ENCODE measurements at regions not wholly inside any gene's neighbourhood (a gene's known extent, or its start where the extent isn't known, plus 50 kb on each side); places are given as distances from the start of the nearest gene placed in this dataset.

- no peak overlapping the region for H3K9ac ChIP-seq (ENCODE audit: extremely low read depth, insufficient read length, low read length)
- no peak overlapping the region for H3K23ac ChIP-seq (ENCODE audit: insufficient read length, low read depth, low read length)
- H2AK5ac ChIP-seq (ENCODE audit: insufficient read length, low read length), result no peak overlapping the region
- H4K20me1 ChIP-seq (ENCODE audit: control insufficient read depth, insufficient read depth, insufficient read length), result no peaks in the 10 kb centered on the region
- H3T11ph ChIP-seq (ENCODE audit: low read length), result no peak overlapping the region
- H3K9me3 ChIP-seq (ENCODE audit: control insufficient read depth, low read depth, low read length), result no peaks in the 10 kb centered on the region
- no peak overlapping the region for H4K5ac ChIP-seq (ENCODE audit: insufficient read length, low read depth, low read length)
- no peak overlapping the region for H3K14ac ChIP-seq (ENCODE audit: insufficient read depth, low read length)
- H3K4ac ChIP-seq (ENCODE audit: low read depth, low read length), result no peak overlapping the region
- no peak overlapping the region for H3K27ac ChIP-seq (ENCODE audit: insufficient read length, low read depth, low read length)
- H3K23me2 ChIP-seq (ENCODE audit: insufficient read length, low read depth, low read length, poor library complexity, severe bottlenecking), result no peaks in the 10 kb centered on the region
- no peak overlapping the region for H3K56ac ChIP-seq (ENCODE audit: insufficient read length, low read depth, low read length)
- H3K4me1 ChIP-seq (ENCODE audit: insufficient read depth, low read length), result no peaks in the 10 kb centered on the region; the same call in 1 of the 2 replicates
- TF ChIP-seq, protein P1, sequence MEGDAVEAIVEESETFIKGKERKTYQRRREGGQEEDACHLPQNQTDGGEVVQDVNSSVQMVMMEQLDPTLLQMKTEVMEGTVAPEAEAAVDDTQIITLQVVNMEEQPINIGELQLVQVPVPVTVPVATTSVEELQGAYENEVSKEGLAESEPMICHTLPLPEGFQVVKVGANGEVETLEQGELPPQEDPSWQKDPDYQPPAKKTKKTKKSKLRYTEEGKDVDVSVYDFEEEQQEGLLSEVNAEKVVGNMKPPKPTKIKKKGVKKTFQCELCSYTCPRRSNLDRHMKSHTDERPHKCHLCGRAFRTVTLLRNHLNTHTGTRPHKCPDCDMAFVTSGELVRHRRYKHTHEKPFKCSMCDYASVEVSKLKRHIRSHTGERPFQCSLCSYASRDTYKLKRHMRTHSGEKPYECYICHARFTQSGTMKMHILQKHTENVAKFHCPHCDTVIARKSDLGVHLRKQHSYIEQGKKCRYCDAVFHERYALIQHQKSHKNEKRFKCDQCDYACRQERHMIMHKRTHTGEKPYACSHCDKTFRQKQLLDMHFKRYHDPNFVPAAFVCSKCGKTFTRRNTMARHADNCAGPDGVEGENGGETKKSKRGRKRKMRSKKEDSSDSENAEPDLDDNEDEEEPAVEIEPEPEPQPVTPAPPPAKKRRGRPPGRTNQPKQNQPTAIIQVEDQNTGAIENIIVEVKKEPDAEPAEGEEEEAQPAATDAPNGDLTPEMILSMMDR (conservative IDR thresholded peaks at IDR 0.05), result 0 out of 3 replicates have a peak, but pooled peaks have one; percentile 14
- WGBS (ENCODE audit: extremely low coverage, insufficient read length, low lambda C conversion rate), result no CpG with 5 or more reads among the region's 1 CpG
- no peak overlapping the region for H4K91ac ChIP-seq (ENCODE audit: insufficient read length, low read depth, low read length)
- no peaks in the 10 kb centered on the region for H3K79me2 ChIP-seq (ENCODE audit: insufficient read depth, low read length)
- no peak overlapping the region for H3K4me2 ChIP-seq (ENCODE audit: insufficient read depth, insufficient read length, low read length)
- no peak overlapping the region for H2BK5ac ChIP-seq (ENCODE audit: insufficient read length, low read length)
- no peak overlapping the region for H2BK15ac ChIP-seq (ENCODE audit: low read depth, low read length)
- no peak overlapping the region for H2BK12ac ChIP-seq (ENCODE audit: insufficient read length, low read depth, low read length)
- H3K27me3 Mint-ChIP-seq (ENCODE audit: low read depth), result no peaks in the 10 kb centered on the region; the same call in 1 of the 2 replicates
- no peak overlapping the region for H2BK20ac ChIP-seq (ENCODE audit: low read depth, low read length, poor library complexity, severe bottlenecking)
- no peak overlapping the region for H2BK120ac ChIP-seq (ENCODE audit: low read depth, low read length, poor library complexity, severe bottlenecking)
- peaks cover 17 to 18% of the 10 kb centered on the region in 2 experiments for H3K4me1 Mint-ChIP-seq
- no peaks in the 10 kb centered on the region for H3K79me1 ChIP-seq (ENCODE audit: insufficient read depth, low read depth, low read length, poor library complexity, severe bottlenecking)
- H3K9me3 Mint-ChIP-seq, result peaks cover 17 to 23% of the 10 kb centered on the region in 2 experiments; a peak in 4 of 5 replicates
- no peak overlapping the region for H4K8ac ChIP-seq (replicated peaks; ENCODE audit: insufficient read length, low read depth, low read length)
- peaks cover 0 to 23% (median 2%) of the 10 kb centered on the region in 3 experiments; a peak in 4 of 7 replicates for H3K36me3 Mint-ChIP-seq (ENCODE audit: insufficient read depth in 1 of 3, low read depth in 3 of 3)
- H3K18ac ChIP-seq (ENCODE audit: insufficient read length, low read depth, low read length), result no peak overlapping the region
- H3K27ac Mint-ChIP-seq, result no peak overlapping the region
- no peak for DNase-seq
- H3K27me3 ChIP-seq (ENCODE audit: insufficient read depth, low read length), result no peaks in the 10 kb centered on the region
- H2AFZ ChIP-seq (ENCODE audit: low read length), result no peak overlapping the region
- H3K4me3 Mint-ChIP-seq, result no peak overlapping the region
Observed at GRCh38 chr18:24799176-24799575, 338.7 kb downstream of the HRH4 start.
